ENCODE measurements at regions not wholly inside any gene's neighbourhood (a gene's known extent, or its start where the extent isn't known, plus 50 kb on each side); places are given as distances from the start of the nearest gene placed in this dataset.

GRCh38 chr13:58476206-58476918, 844.8 kb downstream of the PCDH17 start (continued):
- TF ChIP-seq ZNF687 (IDR thresholded peaks at IDR 0.05) (no peak), TCF12 (IDR thresholded peaks at IDR 0.05; ENCODE audit: low read depth, low read length) (no peak), ZNF207 (IDR thresholded peaks at IDR 0.05; ENCODE audit: borderline replicate concordance) (no peak), POU2F2 (IDR thresholded peaks at IDR 0.05; ENCODE audit: borderline replicate concordance, low read depth, low read length) (no peak), PRDM15 (CRISPR knock-in tag; IDR thresholded peaks at IDR 0.05) (no peak), USF2 (IDR thresholded peaks at IDR 0.05; ENCODE audit: borderline replicate concordance, low read depth, low read length) (no peak), ZNF384 (IDR thresholded peaks at IDR 0.05; ENCODE audit: borderline replicate concordance, low read depth, low read length) (no peak)
